ENCODE measurements at regions not wholly inside any gene's neighbourhood (a gene's known extent, or its start where the extent isn't known, plus 50 kb on each side); places are given as distances from the start of the nearest gene placed in this dataset.

- H3K27ac Mint-ChIP-seq, result no peak overlapping the region
- H3K36me3 Mint-ChIP-seq, result no peaks in the 10 kb centered on the region
- DNase-seq (ENCODE audit: extremely low spot score, unreplicated experiment), result no peak
- no peak for TF ChIP-seq CTCF (conservative IDR thresholded peaks at IDR 0.05)
- H3K27me3 Mint-ChIP-seq, result peaks cover 39% of the 10 kb centered on the region
- H3K4me1 Mint-ChIP-seq (ENCODE audit: unreplicated experiment), result peaks cover 21% of the 10 kb centered on the region
- no peak overlapping the region for H3K4me3 Mint-ChIP-seq
- H3K9me3 Mint-ChIP-seq, result no peaks in the 10 kb centered on the region
These were observed 109.8 kb upstream of the FGF3 start for GRCh38 chr11:69928975-69929374.

- H3K9me3 Mint-ChIP-seq, result no peaks in the 10 kb centered on the region
- no peak for TF ChIP-seq CTCF (conservative IDR thresholded peaks at IDR 0.05)
- peaks cover 32% of the 10 kb centered on the region for H3K27me3 Mint-ChIP-seq
- no peak for DNase-seq (ENCODE audit: extremely low spot score, unreplicated experiment)
- no peak overlapping the region for H3K4me3 Mint-ChIP-seq
- H3K4me1 Mint-ChIP-seq (ENCODE audit: unreplicated experiment), result peaks cover 19% of the 10 kb centered on the region
- no peaks in the 10 kb centered on the region for H3K36me3 Mint-ChIP-seq
- no peak overlapping the region for H3K27ac Mint-ChIP-seq
These were observed 111.2 kb upstream of the FGF3 start for GRCh38 chr11:69930081-69931059.

- peaks cover 25% of the 10 kb centered on the region for H3K27me3 Mint-ChIP-seq
- H3K36me3 Mint-ChIP-seq, result no peaks in the 10 kb centered on the region
- no peak overlapping the region for H3K27ac Mint-ChIP-seq
- peaks cover 4% of the 10 kb centered on the region for H3K9me3 Mint-ChIP-seq
- DNase-seq (ENCODE audit: extremely low spot score, unreplicated experiment), result no peak
- no peak overlapping the region for H3K4me3 Mint-ChIP-seq
- peaks cover 10% of the 10 kb centered on the region for H3K4me1 Mint-ChIP-seq (ENCODE audit: unreplicated experiment)
- no peak for TF ChIP-seq CTCF (conservative IDR thresholded peaks at IDR 0.05)
These were observed 112.1 kb upstream of the FGF3 start for GRCh38 chr11:69931060-69931910.

- Mint-ChIP-seq H3K4me1 (ENCODE audit: unreplicated experiment) (peaks cover 10% of the 10 kb centered on the region), H3K27me3 (peaks cover 20% of the 10 kb centered on the region), H3K4me3 (no peak overlapping the region), H3K27ac (peak overlapping the region; percentile 12), H3K36me3 (no peaks in the 10 kb centered on the region), H3K9me3 (peaks cover 6% of the 10 kb centered on the region)
- no peak for DNase-seq (ENCODE audit: extremely low spot score, unreplicated experiment)
- TF ChIP-seq CTCF (conservative IDR thresholded peaks at IDR 0.05), result no peak
These were observed 113.0 kb upstream of the FGF3 start for GRCh38 chr11:69931994-69932910.
